H1 (cell line): ENCODE measurements at regions not wholly inside any gene's neighbourhood (a gene's known extent, or its start where the extent isn't known, plus 50 kb on each side); places are given as distances from the start of the nearest gene placed in this dataset.

Experiments used
- CTCF ChIA-PET: fragments of 300-600 bp; sonication (Branson Sonifier 250); formaldehyde crosslinking; loops from one replicate; lab custom pipeline; 2021; ENCODE audit not compliant: partially characterized antibody; lab: Charles Lee
- POLR2A ChIA-PET: fragments of 300-600 bp; sonication (Branson Sonifier 250); formaldehyde crosslinking; loops from one replicate; lab custom pipeline; 2021; ENCODE audit warnings: inconsistent platforms; ENCODE audit not compliant: partially characterized antibody; lab: Charles Lee
- DNase-seq, 2 experiments: peaks; one replicate each; pipeline versions ENCODE4 v3.0.0 to v3.0.0-alpha.2; 2010 to 2022; ENCODE audit warnings: low spot score in 2 of 2, low read depth in 1 of 2, mixed read lengths in 1 of 2
- FAIRE-seq: peaks from 2 replicates; lab custom pipeline; 2011; peaks lifted over from hg19 to GRCh38; lab: Jason Lieb, UNC
- H2AFZ ChIP-seq: 2 replicates; pipeline ENCODE4 v1.8.1; 2012; ENCODE audit warnings: low read length, inconsistent platforms
- H2AK5ac ChIP-seq: 2 replicates; pipeline ENCODE4 v1.6.1; 2013; ENCODE audit warnings: low read depth, low read length
- H2BK120ac ChIP-seq: replicated peaks from 2 replicates; pipeline ENCODE3; 2013; ENCODE audit warnings: low read depth, low read length, inconsistent platforms
- H2BK12ac ChIP-seq: 2 replicates; pipeline ENCODE4 v1.6.1; 2013; ENCODE audit warnings: low read depth, low read length
- H2BK15ac ChIP-seq: 2 replicates; pipeline ENCODE4 v1.6.1; 2013; ENCODE audit warnings: low read length
- H2BK20ac ChIP-seq: 2 replicates; pipeline ENCODE4 v1.6.1; 2013; ENCODE audit warnings: low read length
- H2BK5ac ChIP-seq: 2 replicates; pipeline ENCODE4 v1.6.1; 2013; ENCODE audit warnings: low read depth, low read length
- H3K14ac ChIP-seq: 2 replicates; pipeline ENCODE4 v1.6.1; 2013; ENCODE audit warnings: inconsistent platforms; ENCODE audit not compliant: insufficient read length
- H3K18ac ChIP-seq: 2 replicates; pipeline ENCODE4 v1.6.1; 2013; ENCODE audit warnings: low read length; ENCODE audit errors: extremely low read depth
- H3K23ac ChIP-seq: 2 replicates; pipeline ENCODE4 v1.6.1; 2013; ENCODE audit warnings: inconsistent platforms; ENCODE audit not compliant: insufficient read length
- H3K23me2 ChIP-seq: 2 replicates; pipeline ENCODE4 v1.6.1; 2013; ENCODE audit warnings: low read depth, low read length
- H3K27ac ChIP-seq: 2 replicates; pipeline ENCODE4 v1.6.1; 2011; ENCODE audit warnings: low read depth, low read length, inconsistent platforms
- H3K27me3 ChIP-seq, 4 experiments: replicated peaks in 1 of 4; 1 replicate in 1 of 4; 2 replicates in 3 of 4; pipeline versions ENCODE4 v1.6.1 to v1.8.1; 2011 to 2013; ENCODE audit warnings: low read length in 3 of 4, mild to moderate bottlenecking in 3 of 4, inconsistent platforms in 2 of 4, mixed read lengths in 2 of 4, moderate library complexity in 1 of 4; ENCODE audit not compliant: control insufficient read depth in 3 of 4, insufficient read depth in 3 of 4; ENCODE audit errors: extremely low read depth in 1 of 4
- H3K36me3 ChIP-seq, 4 experiments: 2 replicates each; pipeline versions ENCODE4 v1.6.1 to v1.8.1; 2011 to 2013; ENCODE audit warnings: mild to moderate bottlenecking in 4 of 4, low read length in 3 of 4, moderate library complexity in 2 of 4, control low read depth in 1 of 4, inconsistent platforms in 1 of 4; ENCODE audit not compliant: insufficient read depth in 4 of 4, control insufficient read depth in 2 of 4
- H3K4ac ChIP-seq: replicated peaks from 2 replicates; pipeline ENCODE3; 2013; ENCODE audit warnings: low read length, low read depth, mixed read lengths, inconsistent platforms; ENCODE audit not compliant: insufficient read length
- H3K4me1 ChIP-seq, 4 experiments: replicated peaks in 1 of 4; 1 replicate in 1 of 4; 2 replicates in 3 of 4; pipeline versions ENCODE4 v1.6.1 to v1.8.1; 2011 to 2013; ENCODE audit warnings: low read length in 3 of 4, inconsistent platforms in 2 of 4, mixed read lengths in 1 of 4; ENCODE audit not compliant: insufficient read depth in 4 of 4, control insufficient read depth in 3 of 4
- H3K4me2 ChIP-seq, 2 experiments: 2 replicates each; pipeline versions ENCODE4 v1.6.1 to v1.8.1; 2011 to 2013; ENCODE audit warnings: low read depth in 2 of 2, low read length in 2 of 2, control low read depth in 1 of 2, inconsistent platforms in 1 of 2, mild to moderate bottlenecking in 1 of 2; ENCODE audit not compliant: insufficient read depth in 1 of 2
- H3K4me3 ChIP-seq, 4 experiments: fragments of 200-600, 300-600 bp in 1 of 4; sonication (generic), shearing (Covaris generic), sonication (Bioruptor Twin) in 1 of 4; 2 replicates each; pipeline versions ENCODE4 v1.5.1 to v1.8.1; 2011 to 2016; ENCODE audit warnings: low read length in 4 of 4, low read depth in 3 of 4, control low read depth in 2 of 4, inconsistent platforms in 2 of 4, mild to moderate bottlenecking in 2 of 4, mixed read lengths in 1 of 4, moderate library complexity in 1 of 4; ENCODE audit not compliant: insufficient read depth in 2 of 4; ENCODE audit errors: extremely low read depth in 1 of 4
- H3K56ac ChIP-seq: replicated peaks from 2 replicates; pipeline ENCODE3; 2013; ENCODE audit warnings: low read depth, mild to moderate bottlenecking, mixed read lengths, low read length, inconsistent platforms; ENCODE audit not compliant: insufficient read length
- H3K79me1 ChIP-seq: 2 replicates; pipeline ENCODE4 v1.6.1; 2013; ENCODE audit warnings: low read depth, low read length, control low read depth
- H3K79me2 ChIP-seq, 2 experiments: 2 replicates each; pipeline versions ENCODE4 v1.6.1 to v1.8.1; 2012 to 2013; ENCODE audit warnings: low read length in 2 of 2, mild to moderate bottlenecking in 2 of 2, inconsistent platforms in 1 of 2; ENCODE audit not compliant: insufficient read depth in 2 of 2, control insufficient read depth in 1 of 2
- H3K9ac ChIP-seq, 4 experiments: replicated peaks in 1 of 4; 1 replicate in 1 of 4; 2 replicates in 3 of 4; pipeline versions ENCODE4 v1.6.1 to v1.8.1; 2011 to 2013; ENCODE audit warnings: low read depth in 3 of 4, low read length in 3 of 4, control low read depth in 2 of 4, mild to moderate bottlenecking in 2 of 4, moderate library complexity in 2 of 4, inconsistent platforms in 1 of 4; ENCODE audit errors: extremely low read depth in 1 of 4
- H3K9me3 ChIP-seq, 2 experiments: 2 replicates each; pipeline versions ENCODE4 v1.6.1 to v1.8.1; 2012 to 2013; ENCODE audit warnings: mild to moderate bottlenecking in 2 of 2, moderate library complexity in 2 of 2, control low read depth in 1 of 2, inconsistent platforms in 1 of 2, low read depth in 1 of 2, low read length in 1 of 2, mixed read lengths in 1 of 2; ENCODE audit not compliant: insufficient read depth in 2 of 2
- H4K20me1 ChIP-seq, 2 experiments: replicated peaks in 1 of 2; 2 replicates each; pipeline versions ENCODE3 to v1.8.1; 2011 to 2013; ENCODE audit warnings: inconsistent platforms in 2 of 2, low read length in 2 of 2, mild to moderate bottlenecking in 1 of 2; ENCODE audit not compliant: insufficient read depth in 2 of 2, control insufficient read depth in 1 of 2
- H4K5ac ChIP-seq: 2 replicates; pipeline ENCODE4 v1.6.1; 2013; ENCODE audit warnings: low read length, low read depth, mixed read lengths, inconsistent platforms; ENCODE audit not compliant: insufficient read length
- H4K8ac ChIP-seq: 2 replicates; pipeline ENCODE4 v1.8.0; 2013; ENCODE audit warnings: mild to moderate bottlenecking, moderate library complexity, low read length, inconsistent platforms; ENCODE audit not compliant: insufficient read depth; ENCODE audit errors: extremely low read depth
- H4K91ac ChIP-seq: replicated peaks from 2 replicates; pipeline ENCODE3; 2013; ENCODE audit warnings: low read length, mixed read lengths, inconsistent platforms; ENCODE audit not compliant: insufficient read length
- ASH2L ChIP-seq: fragments of 200-600, 300-600 bp; sonication (generic); IDR thresholded peaks from one replicate; pipeline ENCODE4 v1.7.1; 2017; ENCODE audit warnings: low read length
- EP300 ChIP-seq, 2 experiments: IDR thresholded peaks; 1 replicate in 1 of 2; 2 replicates in 1 of 2; pipeline ENCODE4 v1.6.1; 2011 to 2012; ENCODE audit warnings: low read depth in 2 of 2, low read length in 2 of 2, mild to moderate bottlenecking in 2 of 2, borderline replicate concordance in 1 of 2, inconsistent platforms in 1 of 2, moderate library complexity in 1 of 2
- SP2 ChIP-seq: IDR thresholded peaks from 2 replicates; pipeline ENCODE4 v1.6.1; 2012; ENCODE audit warnings: mild to moderate bottlenecking, low read length, inconsistent platforms
- SP4 ChIP-seq: IDR thresholded peaks from 2 replicates; pipeline ENCODE4 v1.6.1; 2012; ENCODE audit warnings: low read length, inconsistent platforms
- WGBS, 2 experiments: shearing (Covaris generic) in 1 of 2; methylation state at CpG; one replicate each; pipeline versions ENCODE4 v1.1.6 to v1.1.7; 2013 to 2015; ENCODE audit warnings: low lambda C conversion rate in 2 of 2, mixed read lengths in 2 of 2, inconsistent platforms in 1 of 2, low coverage in 1 of 2, missing lambda C conversion rate in 1 of 2; ENCODE audit not compliant: insufficient replicate concordance in 2 of 2, insufficient coverage in 1 of 2, insufficient read length in 1 of 2; ENCODE audit errors: extremely low coverage in 1 of 2, missing lambda C conversion rate in 1 of 2; 5-methylcytosine and 5-hydroxymethylcytosine counted together

- Histone ChIP-seq H4K20me1 (no peaks in the 10 kb centered on the region), H3K36me3 (no peaks in the 10 kb centered on the region), H3K23ac (no peak overlapping the region), H2BK15ac (no peak overlapping the region), H3K56ac (no peak overlapping the region), H3K4me2 (no peak overlapping the region), H4K5ac (no peak overlapping the region), H4K8ac (no peak overlapping the region), H3K79me1 (no peaks in the 10 kb centered on the region), H3K4me3 (no peak overlapping the region), H3K4ac (no peak overlapping the region), H3K9ac (no peak overlapping the region), H2BK20ac (no peak overlapping the region), H2BK12ac (no peak overlapping the region), H2BK120ac (no peak overlapping the region), H3K18ac (no peak overlapping the region), H4K91ac (no peak overlapping the region), H3K23me2 (no peaks in the 10 kb centered on the region), H3K4me1 (no peaks in the 10 kb centered on the region), H2AK5ac (no peak overlapping the region), H3K14ac (no peak overlapping the region), H2AFZ (no peak overlapping the region), H3K27ac (no peak overlapping the region), H3K27me3 (no peaks in the 10 kb centered on the region), H3K9me3 (no peaks in the 10 kb centered on the region), H2BK5ac (no peak overlapping the region), H3K79me2 (no peaks in the 10 kb centered on the region)
- FAIRE-seq, result no peak
- no peak for DNase-seq
- WGBS, 2 experiments, result 95% methylated on average over 5 of the region's 5 CpGs; no CpG with 5 or more reads in 1 of the 2 experiments
- POLR2A ChIA-PET, result no interaction called here
- CTCF ChIA-PET, result no interaction called here
- no peak for TF ChIP-seq SP2
- TF ChIP-seq ASH2L, result no peak
- TF ChIP-seq SP4, result no peak
- TF ChIP-seq EP300 (IDR thresholded peaks at IDR 0.05; ENCODE audit: borderline replicate concordance in 1 of 2, low read depth in 2 of 2, low read length in 2 of 2), result no peak
These were observed 360.2 kb upstream of the ARHGEF26 start for GRCh38 chr3:153760948-153761347.
